H1 (cell line): ENCODE measurements at regions not wholly inside any gene's neighbourhood (a gene's known extent, or its start where the extent isn't known, plus 50 kb on each side); places are given as distances from the start of the nearest gene placed in this dataset.

Source experiments
- CTCF ChIA-PET: fragments of 300-600 bp; sonication (Branson Sonifier 250); formaldehyde crosslinking; loops from one replicate; lab custom pipeline; 2021; ENCODE audit not compliant: partially characterized antibody; lab: Charles Lee
- POLR2A ChIA-PET: fragments of 300-600 bp; sonication (Branson Sonifier 250); formaldehyde crosslinking; loops from one replicate; lab custom pipeline; 2021; ENCODE audit warnings: inconsistent platforms; ENCODE audit not compliant: partially characterized antibody; lab: Charles Lee
- DNase-seq, 2 experiments: peaks; one replicate each; pipeline versions ENCODE4 v3.0.0 to v3.0.0-alpha.2; 2010 to 2022; ENCODE audit warnings: low spot score in 2 of 2, low read depth in 1 of 2, mixed read lengths in 1 of 2
- FAIRE-seq: peaks from 2 replicates; lab custom pipeline; 2011; peaks lifted over from hg19 to GRCh38; lab: Jason Lieb, UNC
- H2AFZ ChIP-seq: 2 replicates; pipeline ENCODE4 v1.8.1; 2012; ENCODE audit warnings: low read length, inconsistent platforms
- H2AK5ac ChIP-seq: 2 replicates; pipeline ENCODE4 v1.6.1; 2013; ENCODE audit warnings: low read depth, low read length
- H2BK120ac ChIP-seq: replicated peaks from 2 replicates; pipeline ENCODE3; 2013; ENCODE audit warnings: low read depth, low read length, inconsistent platforms
- H2BK12ac ChIP-seq: 2 replicates; pipeline ENCODE4 v1.6.1; 2013; ENCODE audit warnings: low read depth, low read length
- H2BK15ac ChIP-seq: 2 replicates; pipeline ENCODE4 v1.6.1; 2013; ENCODE audit warnings: low read length
- H2BK20ac ChIP-seq: 2 replicates; pipeline ENCODE4 v1.6.1; 2013; ENCODE audit warnings: low read length
- H2BK5ac ChIP-seq: 2 replicates; pipeline ENCODE4 v1.6.1; 2013; ENCODE audit warnings: low read depth, low read length
- H3K14ac ChIP-seq: 2 replicates; pipeline ENCODE4 v1.6.1; 2013; ENCODE audit warnings: inconsistent platforms; ENCODE audit not compliant: insufficient read length
- H3K18ac ChIP-seq: 2 replicates; pipeline ENCODE4 v1.6.1; 2013; ENCODE audit warnings: low read length; ENCODE audit errors: extremely low read depth
- H3K23ac ChIP-seq: 2 replicates; pipeline ENCODE4 v1.6.1; 2013; ENCODE audit warnings: inconsistent platforms; ENCODE audit not compliant: insufficient read length
- H3K23me2 ChIP-seq: 2 replicates; pipeline ENCODE4 v1.6.1; 2013; ENCODE audit warnings: low read depth, low read length
- H3K27ac ChIP-seq: 2 replicates; pipeline ENCODE4 v1.6.1; 2011; ENCODE audit warnings: low read depth, low read length, inconsistent platforms
- H3K27me3 ChIP-seq, 4 experiments: replicated peaks in 1 of 4; 1 replicate in 1 of 4; 2 replicates in 3 of 4; pipeline versions ENCODE4 v1.6.1 to v1.8.1; 2011 to 2013; ENCODE audit warnings: low read length in 3 of 4, mild to moderate bottlenecking in 3 of 4, inconsistent platforms in 2 of 4, mixed read lengths in 2 of 4, moderate library complexity in 1 of 4; ENCODE audit not compliant: control insufficient read depth in 3 of 4, insufficient read depth in 3 of 4; ENCODE audit errors: extremely low read depth in 1 of 4
- H3K36me3 ChIP-seq, 4 experiments: 2 replicates each; pipeline versions ENCODE4 v1.6.1 to v1.8.1; 2011 to 2013; ENCODE audit warnings: mild to moderate bottlenecking in 4 of 4, low read length in 3 of 4, moderate library complexity in 2 of 4, control low read depth in 1 of 4, inconsistent platforms in 1 of 4; ENCODE audit not compliant: insufficient read depth in 4 of 4, control insufficient read depth in 2 of 4
- H3K4ac ChIP-seq: replicated peaks from 2 replicates; pipeline ENCODE3; 2013; ENCODE audit warnings: low read length, low read depth, mixed read lengths, inconsistent platforms; ENCODE audit not compliant: insufficient read length
- H3K4me1 ChIP-seq, 4 experiments: replicated peaks in 1 of 4; 1 replicate in 1 of 4; 2 replicates in 3 of 4; pipeline versions ENCODE4 v1.6.1 to v1.8.1; 2011 to 2013; ENCODE audit warnings: low read length in 3 of 4, inconsistent platforms in 2 of 4, mixed read lengths in 1 of 4; ENCODE audit not compliant: insufficient read depth in 4 of 4, control insufficient read depth in 3 of 4
- H3K4me2 ChIP-seq, 2 experiments: 2 replicates each; pipeline versions ENCODE4 v1.6.1 to v1.8.1; 2011 to 2013; ENCODE audit warnings: low read depth in 2 of 2, low read length in 2 of 2, control low read depth in 1 of 2, inconsistent platforms in 1 of 2, mild to moderate bottlenecking in 1 of 2; ENCODE audit not compliant: insufficient read depth in 1 of 2
- H3K4me3 ChIP-seq, 4 experiments: fragments of 200-600, 300-600 bp in 1 of 4; sonication (generic), shearing (Covaris generic), sonication (Bioruptor Twin) in 1 of 4; 2 replicates each; pipeline versions ENCODE4 v1.5.1 to v1.8.1; 2011 to 2016; ENCODE audit warnings: low read length in 4 of 4, low read depth in 3 of 4, control low read depth in 2 of 4, inconsistent platforms in 2 of 4, mild to moderate bottlenecking in 2 of 4, mixed read lengths in 1 of 4, moderate library complexity in 1 of 4; ENCODE audit not compliant: insufficient read depth in 2 of 4; ENCODE audit errors: extremely low read depth in 1 of 4
- H3K56ac ChIP-seq: replicated peaks from 2 replicates; pipeline ENCODE3; 2013; ENCODE audit warnings: low read depth, mild to moderate bottlenecking, mixed read lengths, low read length, inconsistent platforms; ENCODE audit not compliant: insufficient read length
- H3K79me1 ChIP-seq: 2 replicates; pipeline ENCODE4 v1.6.1; 2013; ENCODE audit warnings: low read depth, low read length, control low read depth
- H3K79me2 ChIP-seq, 2 experiments: 2 replicates each; pipeline versions ENCODE4 v1.6.1 to v1.8.1; 2012 to 2013; ENCODE audit warnings: low read length in 2 of 2, mild to moderate bottlenecking in 2 of 2, inconsistent platforms in 1 of 2; ENCODE audit not compliant: insufficient read depth in 2 of 2, control insufficient read depth in 1 of 2
- H3K9ac ChIP-seq, 4 experiments: replicated peaks in 1 of 4; 1 replicate in 1 of 4; 2 replicates in 3 of 4; pipeline versions ENCODE4 v1.6.1 to v1.8.1; 2011 to 2013; ENCODE audit warnings: low read depth in 3 of 4, low read length in 3 of 4, control low read depth in 2 of 4, mild to moderate bottlenecking in 2 of 4, moderate library complexity in 2 of 4, inconsistent platforms in 1 of 4; ENCODE audit errors: extremely low read depth in 1 of 4
- H3K9me3 ChIP-seq, 2 experiments: 2 replicates each; pipeline versions ENCODE4 v1.6.1 to v1.8.1; 2012 to 2013; ENCODE audit warnings: mild to moderate bottlenecking in 2 of 2, moderate library complexity in 2 of 2, control low read depth in 1 of 2, inconsistent platforms in 1 of 2, low read depth in 1 of 2, low read length in 1 of 2, mixed read lengths in 1 of 2; ENCODE audit not compliant: insufficient read depth in 2 of 2
- H4K20me1 ChIP-seq, 2 experiments: replicated peaks in 1 of 2; 2 replicates each; pipeline versions ENCODE3 to v1.8.1; 2011 to 2013; ENCODE audit warnings: inconsistent platforms in 2 of 2, low read length in 2 of 2, mild to moderate bottlenecking in 1 of 2; ENCODE audit not compliant: insufficient read depth in 2 of 2, control insufficient read depth in 1 of 2
- H4K5ac ChIP-seq: 2 replicates; pipeline ENCODE4 v1.6.1; 2013; ENCODE audit warnings: low read length, low read depth, mixed read lengths, inconsistent platforms; ENCODE audit not compliant: insufficient read length
- H4K8ac ChIP-seq: 2 replicates; pipeline ENCODE4 v1.8.0; 2013; ENCODE audit warnings: mild to moderate bottlenecking, moderate library complexity, low read length, inconsistent platforms; ENCODE audit not compliant: insufficient read depth; ENCODE audit errors: extremely low read depth
- H4K91ac ChIP-seq: replicated peaks from 2 replicates; pipeline ENCODE3; 2013; ENCODE audit warnings: low read length, mixed read lengths, inconsistent platforms; ENCODE audit not compliant: insufficient read length
- ATF2 ChIP-seq: IDR thresholded peaks from 2 replicates; pipeline ENCODE4 v1.6.1; 2012; ENCODE audit warnings: low read length, inconsistent platforms
- CHD1 ChIP-seq: IDR thresholded peaks from 2 replicates; pipeline ENCODE4 v1.6.1; 2012; ENCODE audit warnings: low read depth, low read length, improper control_type of control experiment
- CHD2 ChIP-seq: IDR thresholded peaks from 2 replicates; pipeline ENCODE4 v1.6.1; 2012; ENCODE audit warnings: low read length, improper control_type of control experiment
- CTBP2 ChIP-seq: IDR thresholded peaks from 2 replicates; pipeline ENCODE4 v1.7.0; 2011; ENCODE audit warnings: borderline replicate concordance, mild to moderate bottlenecking, moderate library complexity, mixed read lengths, low read length; ENCODE audit not compliant: insufficient read depth, insufficient read length
- RAD21 ChIP-seq, 2 experiments: IDR thresholded peaks in 1 of 2; conservative IDR thresholded peaks in 1 of 2; 2 replicates each; pipeline ENCODE4 v1.6.1; 2011; ENCODE audit warnings: low read depth in 2 of 2, low read length in 2 of 2, improper control_type of control experiment in 1 of 2, inconsistent platforms in 1 of 2, mild to moderate bottlenecking in 1 of 2, moderate library complexity in 1 of 2
- SIN3A ChIP-seq, 2 experiments: IDR thresholded peaks in 1 of 2; conservative IDR thresholded peaks in 1 of 2; 2 replicates each; pipeline ENCODE4 v1.6.1; 2011 to 2012; ENCODE audit warnings: low read length in 2 of 2, improper control_type of control experiment in 1 of 2, low read depth in 1 of 2, mild to moderate bottlenecking in 1 of 2
- SP2 ChIP-seq: IDR thresholded peaks from 2 replicates; pipeline ENCODE4 v1.6.1; 2012; ENCODE audit warnings: mild to moderate bottlenecking, low read length, inconsistent platforms
- TAF1 ChIP-seq: IDR thresholded peaks from 2 replicates; pipeline ENCODE4 v1.6.1; 2011; ENCODE audit warnings: mild to moderate bottlenecking, low read depth, low read length
- WGBS, 2 experiments: shearing (Covaris generic) in 1 of 2; methylation state at CpG; one replicate each; pipeline versions ENCODE4 v1.1.6 to v1.1.7; 2013 to 2015; ENCODE audit warnings: low lambda C conversion rate in 2 of 2, mixed read lengths in 2 of 2, inconsistent platforms in 1 of 2, low coverage in 1 of 2, missing lambda C conversion rate in 1 of 2; ENCODE audit not compliant: insufficient replicate concordance in 2 of 2, insufficient coverage in 1 of 2, insufficient read length in 1 of 2; ENCODE audit errors: extremely low coverage in 1 of 2, missing lambda C conversion rate in 1 of 2; 5-methylcytosine and 5-hydroxymethylcytosine counted together

DNA sequence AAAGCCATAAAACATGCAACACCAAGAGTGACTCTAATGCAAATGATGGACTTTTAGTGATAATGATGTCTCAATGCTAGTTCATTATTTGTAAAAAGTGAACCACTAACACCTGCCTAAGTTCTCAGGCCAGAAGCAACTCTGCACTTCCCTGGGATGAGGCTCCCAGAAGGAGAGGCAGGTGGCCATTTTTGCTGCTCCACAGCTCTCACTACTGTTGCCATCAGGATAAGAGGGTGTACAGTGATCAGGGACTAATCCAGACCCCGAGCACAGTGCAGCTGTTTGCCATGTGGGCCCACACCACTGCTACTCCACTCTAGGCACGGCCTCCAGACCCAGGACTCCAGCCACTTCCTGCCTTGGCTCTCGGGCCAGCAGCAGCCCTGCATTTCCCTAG is 828.3 kb upstream of the MIR17HG start:
- Histone ChIP-seq H3K23me2 (no peaks in the 10 kb centered on the region), H4K8ac (no peak overlapping the region)
- CTCF ChIA-PET: interaction anchor here (1.3 kb wide), 1 partner anchor 18 kb away, joined by 3 read pairs; no protein-coding TSS in a partner anchor

More for the DNA sequence above, 828.3 kb upstream of the MIR17HG start:
- H2BK5ac ChIP-seq: no peak overlapping the region
- no peak overlapping the region for H4K5ac ChIP-seq
- DNase-seq (no peak), FAIRE-seq (no peak)
- H2BK20ac ChIP-seq: no peak overlapping the region
- no peak overlapping the region for H3K23ac ChIP-seq
- H2BK12ac ChIP-seq: no peak overlapping the region
- H3K9ac ChIP-seq: no peak overlapping the region
- no peak overlapping the region for H2BK15ac ChIP-seq
- TF ChIP-seq CHD1: no peak
- TF ChIP-seq CHD2: no peak
- no peak for TF ChIP-seq SP2
- TF ChIP-seq TAF1: no peak
- no peak for TF ChIP-seq ATF2
- no peak for TF ChIP-seq RAD21 (IDR thresholded peaks at IDR 0.05 in 1 of 2, conservative IDR thresholded peaks at IDR 0.05 in 1 of 2; ENCODE audit: low read depth in 2 of 2, low read length in 2 of 2)
- TF ChIP-seq CTBP2: no peak
- no peak for TF ChIP-seq SIN3A (conservative IDR thresholded peaks at IDR 0.05 in 1 of 2, IDR thresholded peaks at IDR 0.05 in 1 of 2; ENCODE audit: low read depth in 1 of 2, low read length in 2 of 2)
- no peak overlapping the region for H3K56ac ChIP-seq
- H2AFZ ChIP-seq: no peak overlapping the region; the same call in 1 of the 2 replicates
- H3K27ac ChIP-seq: no peak overlapping the region
- no peaks in the 10 kb centered on the region for H4K20me1 ChIP-seq
- H3K4ac ChIP-seq: no peak overlapping the region
- H3K4me3 ChIP-seq: no peak overlapping the region
- no peak overlapping the region for H2AK5ac ChIP-seq
- POLR2A ChIA-PET: no interaction called here
- no peaks in the 10 kb centered on the region for H3K79me2 ChIP-seq
- H4K91ac ChIP-seq: no peak overlapping the region
- no peaks in the 10 kb centered on the region for H3K79me1 ChIP-seq
- WGBS, 2 experiments: 45% methylated on average over 3 of the region's 3 CpGs; no CpG with 5 or more reads in 1 of the 2 experiments
- H3K27me3 ChIP-seq: no peaks in the 10 kb centered on the region
- H3K9me3 ChIP-seq: no peaks in the 10 kb centered on the region
- H3K4me1 ChIP-seq: no peaks in the 10 kb centered on the region
- H3K18ac ChIP-seq: no peak overlapping the region
- no peaks in the 10 kb centered on the region for H3K36me3 ChIP-seq
- H3K14ac ChIP-seq: no peak overlapping the region
- H2BK120ac ChIP-seq: no peak overlapping the region
- H3K4me2 ChIP-seq: no peak overlapping the region
